Activated gamma-delta T cell treated with Interleukin-2 at 50 U/mL for 16 hours (primary cell): ENCODE measurements at regions not wholly inside any gene's neighbourhood (a gene's known extent, or its start where the extent isn't known, plus 50 kb on each side); places are given as distances from the start of the nearest gene placed in this dataset.
"Not testable (repeated sequence)": the region's sequence is repeated elsewhere in the genome, so short reads cannot be mapped to it uniquely, and the experiment has no call there.

Experiments
- DNase-seq: peaks from one replicate; pipeline ENCODE4 v3.0.0-alpha.2; 2020

DNA sequence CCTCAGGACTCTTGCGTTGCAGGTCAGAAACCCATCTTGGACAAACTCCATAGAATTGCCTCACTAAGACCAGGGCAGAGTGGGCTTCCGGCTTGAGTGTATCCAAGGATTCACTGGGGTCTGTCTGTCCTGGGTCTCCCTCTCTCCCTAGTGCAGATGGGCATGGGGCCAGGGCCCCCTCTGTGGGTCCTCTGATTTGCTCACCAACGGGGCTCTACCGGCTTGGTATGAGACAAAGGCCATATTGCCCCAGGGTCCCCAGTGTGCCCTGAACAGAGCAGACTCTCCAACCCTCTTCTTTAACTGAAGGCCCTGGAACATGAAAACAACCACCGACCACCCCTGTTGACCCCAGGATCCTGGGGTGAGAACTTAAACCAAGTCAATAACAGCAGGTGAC lies 68.2 kb upstream of the CHST15 start:
- DNase-seq: no peak

DNA sequence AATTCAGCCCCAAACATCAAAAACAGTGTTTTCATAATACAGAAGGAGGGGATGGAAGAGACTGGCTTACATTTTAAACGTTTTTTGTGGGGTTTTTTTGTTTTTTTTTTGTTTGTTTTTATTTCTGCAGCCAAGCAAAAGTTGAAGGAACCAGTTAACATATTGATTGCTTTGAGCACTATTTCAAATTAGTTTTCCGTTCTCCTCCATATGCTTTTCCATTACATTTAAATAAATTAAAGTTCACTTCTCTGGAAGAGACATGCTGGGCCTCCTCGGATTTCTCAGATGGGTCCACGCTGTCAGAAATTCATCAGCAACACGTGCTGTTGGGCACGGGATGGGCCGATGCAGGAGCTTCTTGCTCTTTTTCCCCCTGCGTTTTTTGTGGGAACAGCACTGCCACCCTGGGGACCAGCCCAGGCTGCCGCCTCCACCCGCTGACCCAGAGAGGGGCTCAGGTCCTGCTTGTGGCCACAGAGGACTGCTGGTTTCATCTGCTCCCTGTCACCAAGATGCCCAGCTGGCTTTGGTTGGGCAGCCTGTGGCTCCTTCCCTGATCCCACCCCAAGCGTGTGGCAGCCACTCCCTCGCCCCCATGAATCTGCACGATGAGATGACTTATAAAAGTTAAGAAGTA lies 67.7 kb upstream of the CHST15 start:
- DNase-seq: no peak

GRCh38 chr10:124160176-124160575 lies 66.8 kb upstream of the CHST15 start:
- no peak for DNase-seq

DNA sequence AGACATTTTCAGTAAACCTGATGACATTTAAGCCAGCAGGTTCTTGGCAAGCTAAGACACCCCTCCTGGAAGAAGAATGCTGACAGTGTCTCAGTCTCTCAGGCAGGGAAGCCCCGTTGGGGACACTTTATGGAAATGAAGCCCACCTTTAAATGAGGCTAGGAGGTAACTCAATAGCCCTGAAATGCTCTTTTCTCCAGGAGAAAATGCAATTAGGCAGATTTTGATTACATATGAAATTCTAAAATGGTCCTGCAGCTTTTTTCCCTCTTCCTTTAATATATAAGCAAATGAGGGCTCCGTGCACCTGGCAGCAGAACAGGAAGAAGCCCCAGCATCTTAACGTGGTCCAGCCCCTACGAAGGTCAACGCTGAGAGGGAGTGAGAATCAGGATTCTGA lies 65.8 kb upstream of the CHST15 start:
- no peak for DNase-seq

DNA sequence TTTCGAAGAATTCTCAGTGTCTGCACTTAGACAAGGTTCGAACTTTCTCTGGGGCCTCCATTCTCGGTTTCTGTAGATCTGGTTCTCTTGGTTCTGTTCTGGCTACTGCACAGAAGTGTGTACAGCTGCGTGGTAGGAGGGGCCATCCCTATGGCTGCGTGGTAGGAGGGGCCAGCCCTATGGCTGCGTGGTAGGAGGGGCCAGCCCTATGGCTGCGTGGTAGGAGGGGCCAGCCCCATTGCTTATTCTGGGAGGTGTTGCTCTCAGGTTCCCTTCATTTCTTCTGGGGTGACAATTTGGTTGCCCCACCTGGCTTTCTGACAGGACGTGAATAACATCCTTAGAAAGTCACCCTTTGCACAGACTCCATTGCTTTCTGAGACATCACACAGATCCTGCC lies 65.2 kb upstream of the CHST15 start:
- no peak for DNase-seq

DNA sequence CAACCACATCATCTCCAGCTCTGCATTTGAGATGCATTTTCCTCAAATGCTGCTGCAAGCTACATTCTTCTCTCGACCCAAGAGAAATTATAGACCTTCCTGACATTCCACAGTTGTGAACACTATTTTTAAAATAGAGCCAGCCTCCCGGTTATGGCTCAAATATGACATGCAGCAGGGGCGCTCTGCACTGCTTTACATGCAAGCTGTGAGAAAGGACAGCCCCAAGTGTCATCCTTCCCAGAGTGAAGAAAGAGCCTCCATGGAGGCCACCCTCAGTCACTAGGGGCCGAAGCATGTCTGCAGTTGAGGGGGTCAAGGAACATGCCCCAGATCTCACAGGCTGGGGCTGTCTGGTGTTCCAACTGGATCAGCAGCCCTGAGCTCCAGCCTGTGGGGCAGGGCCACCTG lies 63.9 kb upstream of the CHST15 start:
- DNase-seq: no peak

DNA sequence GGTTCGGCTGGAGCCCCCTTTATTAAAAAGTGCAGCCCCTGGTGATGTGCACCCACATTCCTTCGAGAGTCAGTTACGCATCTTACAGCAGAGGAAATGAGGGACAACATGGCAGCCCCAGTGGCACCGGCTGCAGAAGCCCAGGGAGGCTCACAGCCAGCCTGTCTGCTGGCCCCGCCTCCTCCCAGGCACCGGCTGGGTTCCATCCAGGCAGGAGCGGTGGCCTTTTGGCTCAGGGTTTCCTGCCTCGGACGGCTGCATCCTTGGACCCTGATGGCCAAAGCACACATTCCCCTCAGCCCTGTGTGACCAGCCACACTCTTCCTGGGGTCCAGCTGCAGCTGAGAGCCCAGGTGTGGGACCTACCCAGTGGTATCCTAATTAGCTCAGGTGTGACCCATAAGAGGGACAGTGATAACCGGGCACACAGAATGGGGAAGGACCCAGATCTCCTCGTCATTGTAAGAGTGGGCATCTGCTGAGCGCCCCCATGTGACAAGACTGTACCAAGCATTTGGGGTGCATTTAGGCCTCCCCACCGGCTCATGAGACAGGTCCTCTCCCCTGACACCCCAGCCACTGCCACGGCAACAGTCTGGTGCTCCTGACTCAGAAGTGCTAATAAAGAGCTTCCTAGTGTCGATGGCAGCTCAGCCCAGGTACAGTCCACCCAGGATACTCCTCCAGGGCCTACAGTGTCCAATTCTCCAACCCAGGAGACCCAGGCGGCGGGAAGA lies 63.3 kb upstream of the CHST15 start:
- DNase-seq: no peak

DNA sequence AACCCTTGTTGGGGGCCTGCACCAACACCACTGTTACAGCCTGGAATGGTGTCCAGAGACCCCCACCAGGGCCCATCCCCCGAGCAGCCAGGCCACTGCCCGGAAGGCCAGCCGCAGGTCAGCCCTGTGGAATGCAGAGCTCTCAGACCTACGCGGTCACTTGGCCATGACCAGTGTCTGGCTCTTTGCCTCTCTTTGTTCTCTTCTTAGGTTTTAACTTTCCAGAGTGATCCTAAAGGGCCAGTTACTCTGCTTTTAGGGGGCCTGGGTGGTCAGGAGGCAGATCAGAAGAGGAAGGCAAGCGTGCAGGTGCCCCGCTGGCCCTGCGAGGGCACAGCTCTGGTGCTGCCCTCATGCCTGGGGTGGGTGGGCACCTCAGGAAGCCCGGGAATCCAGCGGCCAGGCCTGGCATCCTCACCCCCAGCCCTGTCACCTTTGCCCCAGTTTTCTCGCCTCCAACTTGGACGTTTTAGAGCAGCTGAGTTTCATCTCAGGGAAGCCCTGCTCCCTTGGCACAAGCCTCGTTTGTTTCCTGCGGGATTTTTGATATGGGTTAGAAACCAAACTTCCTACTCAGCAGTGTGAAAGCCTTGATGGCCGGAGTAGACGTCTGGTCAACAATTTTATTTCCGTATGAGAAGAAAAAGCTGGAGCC lies 62.5 kb upstream of the CHST15 start:
- DNase-seq: no peak

DNA sequence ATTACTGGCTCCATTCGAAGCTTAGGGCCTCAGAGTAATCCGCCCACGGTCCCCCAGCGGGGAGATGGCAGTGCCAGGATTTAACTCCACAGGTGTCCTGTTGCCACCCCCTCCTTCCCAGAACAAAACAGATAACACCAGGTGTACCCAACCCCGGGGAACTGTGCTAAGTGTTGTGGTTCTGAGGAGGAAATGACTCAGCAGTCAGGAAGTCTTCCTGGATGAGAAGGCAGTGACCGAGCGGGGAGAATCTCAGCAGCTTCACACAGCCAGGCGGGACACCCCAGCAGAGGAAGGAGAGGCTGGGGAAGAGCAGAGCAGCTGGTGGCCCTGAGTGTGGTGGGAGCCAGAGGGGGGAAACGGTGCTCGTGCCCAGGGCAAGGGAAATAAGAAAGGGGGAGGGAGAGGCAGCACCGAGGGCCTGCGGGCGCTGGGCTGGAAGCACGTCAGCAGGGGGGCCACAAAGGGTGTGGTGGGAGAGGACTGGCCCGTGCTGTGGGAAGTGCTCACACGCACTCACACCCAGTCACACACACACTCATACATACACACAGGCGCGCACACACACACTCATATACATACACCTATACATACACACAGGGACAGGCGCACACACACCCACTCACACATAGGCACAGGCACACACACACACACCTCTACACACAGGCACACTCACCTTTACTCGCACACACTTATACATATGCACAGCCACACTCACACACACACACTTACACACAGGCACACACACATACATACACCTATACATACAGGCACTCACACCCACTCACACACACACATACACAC lies 59.8 kb upstream of the CHST15 start:
- no peak for DNase-seq

DNA sequence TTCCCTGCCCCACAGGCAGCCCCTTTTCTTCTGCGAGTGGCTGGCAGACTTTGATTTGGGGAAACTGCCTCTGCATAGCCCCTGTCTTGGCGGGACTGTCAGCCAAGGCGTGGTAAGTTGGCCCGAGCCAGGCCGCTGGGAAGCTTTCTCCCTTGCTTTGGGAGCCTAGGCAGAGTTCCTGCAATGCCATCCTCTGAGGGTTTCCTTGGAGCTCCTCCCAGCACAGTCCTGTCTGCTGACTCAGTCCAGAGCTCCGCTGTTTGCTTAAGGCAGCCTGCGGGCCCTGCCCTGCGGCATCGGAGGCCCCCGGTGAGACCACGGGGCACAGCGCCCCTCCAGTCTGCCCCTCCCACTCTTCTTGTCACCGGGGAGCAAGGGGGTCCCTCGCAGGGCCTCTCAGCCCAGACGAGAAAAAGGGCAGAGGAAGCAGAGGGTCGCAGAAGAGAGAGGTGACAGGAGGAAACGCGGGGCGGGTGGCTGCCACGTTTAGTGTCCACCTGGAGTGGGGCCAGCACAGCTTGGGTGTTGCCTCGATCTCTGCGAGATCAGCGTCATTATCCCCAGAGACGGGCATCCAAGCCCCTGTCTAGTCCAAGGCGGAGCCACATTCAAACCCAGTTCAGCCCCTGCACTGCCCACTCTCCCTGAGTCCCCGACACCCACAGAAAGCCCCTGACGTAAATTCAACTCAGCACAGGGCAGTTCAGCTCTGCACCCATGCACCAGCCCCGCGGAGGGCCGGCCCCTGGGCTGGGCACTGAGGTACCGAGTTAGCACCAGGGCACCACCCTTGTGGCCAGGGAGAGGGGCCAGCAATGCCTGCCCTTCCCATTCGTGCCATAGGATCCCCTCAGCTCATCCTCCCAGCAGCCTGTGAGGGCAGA lies 59.0 kb upstream of the CHST15 start:
- no peak for DNase-seq

DNA sequence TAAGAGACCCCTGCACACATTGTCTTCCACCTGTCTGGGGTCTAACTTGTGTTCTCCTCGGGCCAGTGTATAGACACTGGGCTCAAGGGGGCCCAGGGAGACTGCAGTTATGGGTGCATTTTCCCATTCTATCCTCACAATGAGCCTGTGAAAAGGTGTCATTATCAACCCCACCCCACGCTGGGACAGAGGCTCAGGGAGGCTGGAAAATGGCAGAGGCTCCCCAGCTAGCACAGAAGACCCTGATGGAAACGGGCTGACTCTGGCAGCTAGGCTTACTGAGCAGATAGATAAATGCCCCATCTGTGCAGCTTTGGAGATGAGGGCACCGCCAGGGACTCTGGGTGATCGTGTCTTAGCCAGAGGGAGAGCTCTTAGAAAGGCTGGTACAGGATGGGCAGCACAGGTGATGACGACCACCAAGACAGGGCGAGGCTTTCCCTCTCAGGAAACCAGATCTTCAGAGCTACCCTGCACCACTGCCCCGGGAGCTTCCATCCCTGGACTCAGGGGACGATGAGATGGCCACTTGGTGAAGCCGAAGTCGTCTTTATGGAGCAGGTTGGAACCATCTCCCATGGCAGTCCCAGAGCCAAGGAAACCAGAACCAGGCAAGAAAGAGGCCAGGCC lies 58.2 kb upstream of the CHST15 start:
- DNase-seq: no peak

DNA sequence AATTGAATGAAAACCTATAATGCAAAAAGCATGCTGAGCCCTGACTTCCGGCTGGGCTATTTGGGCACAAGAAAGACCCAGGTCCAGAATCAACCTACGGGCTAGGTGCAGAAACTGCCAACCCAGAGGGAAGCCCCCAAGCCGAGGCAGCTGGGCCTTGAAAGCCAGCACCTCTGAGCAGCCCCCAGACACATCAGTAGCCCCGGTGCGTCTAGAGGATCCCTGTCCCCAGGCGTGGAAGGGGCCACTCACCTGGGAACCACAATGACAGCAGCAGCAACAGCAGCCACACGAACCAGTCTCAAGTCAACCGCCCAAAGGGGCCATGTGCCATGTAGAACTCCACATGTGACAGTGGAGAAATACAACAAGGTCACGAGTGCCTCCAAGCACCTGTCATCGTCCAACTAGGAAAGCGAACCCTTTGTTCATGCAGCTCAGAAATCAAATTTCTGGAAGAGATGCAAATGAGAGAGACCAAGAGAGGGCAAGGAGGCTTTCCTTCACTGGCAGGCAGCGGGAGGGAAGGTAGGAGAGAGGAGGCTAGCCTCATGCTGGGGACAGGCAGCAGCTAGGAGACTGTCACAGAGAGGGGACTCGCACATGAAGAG lies 57.5 kb upstream of the CHST15 start:
- DNase-seq: no peak

- DNase-seq: no peak
Observed at GRCh38 chr10:124150189-124150806, 56.9 kb upstream of the CHST15 start.

- DNase-seq: no peak
Observed at GRCh38 chr10:124149189-124150042, 56.0 kb upstream of the CHST15 start.

DNA sequence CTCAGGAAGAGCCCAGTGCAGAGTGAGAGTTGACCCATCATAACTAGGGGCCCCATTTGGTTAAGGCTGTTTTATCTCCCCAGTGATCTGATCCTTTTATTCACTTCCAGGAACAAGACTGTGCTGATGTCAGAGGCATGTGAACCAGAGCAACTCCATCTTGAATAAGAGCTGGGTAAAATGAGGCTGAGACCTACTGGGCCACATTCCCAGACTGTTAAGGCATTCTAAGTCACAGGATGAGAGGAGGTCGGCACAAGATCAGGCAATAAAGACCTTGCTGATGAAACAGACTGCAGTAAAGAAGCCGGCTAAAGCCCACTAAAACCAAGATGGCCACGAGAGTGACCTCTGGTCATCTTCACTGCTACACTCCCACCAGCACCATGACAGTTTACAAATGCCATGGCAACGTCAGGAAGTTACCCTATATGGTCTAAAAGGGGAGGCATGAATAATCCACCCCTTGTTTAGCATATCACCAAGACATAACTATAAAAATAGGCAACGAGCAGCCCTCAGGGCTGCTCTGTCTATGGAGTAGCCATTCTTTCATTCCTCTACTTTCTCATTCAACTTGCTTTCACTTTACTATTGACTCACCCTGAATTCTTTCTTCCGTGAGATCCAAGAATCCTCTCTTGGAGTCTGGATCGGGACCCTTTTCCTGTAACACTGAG lies 55.3 kb upstream of the CHST15 start:
- not testable (repeated sequence) for DNase-seq

DNA sequence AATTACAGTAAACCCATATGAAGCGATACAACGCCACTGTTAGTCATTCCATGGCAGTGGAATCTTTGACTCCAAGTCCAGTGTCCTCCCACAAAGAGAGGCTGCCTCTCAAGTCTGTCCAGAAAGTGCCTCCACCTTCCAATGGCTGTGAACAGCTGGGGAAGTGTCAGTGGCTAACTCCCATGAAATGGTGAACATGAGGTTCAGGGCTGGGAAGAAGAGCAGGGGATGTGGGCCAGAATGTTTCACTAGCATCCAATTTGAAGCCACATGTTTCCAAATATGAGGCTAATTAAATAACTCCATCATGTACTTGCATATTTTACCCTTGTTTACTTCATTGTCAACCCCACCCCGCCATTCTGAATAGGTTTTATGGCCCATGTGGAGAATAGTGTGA lies 53.1 kb upstream of the CHST15 start:
- DNase-seq: no peak

DNA sequence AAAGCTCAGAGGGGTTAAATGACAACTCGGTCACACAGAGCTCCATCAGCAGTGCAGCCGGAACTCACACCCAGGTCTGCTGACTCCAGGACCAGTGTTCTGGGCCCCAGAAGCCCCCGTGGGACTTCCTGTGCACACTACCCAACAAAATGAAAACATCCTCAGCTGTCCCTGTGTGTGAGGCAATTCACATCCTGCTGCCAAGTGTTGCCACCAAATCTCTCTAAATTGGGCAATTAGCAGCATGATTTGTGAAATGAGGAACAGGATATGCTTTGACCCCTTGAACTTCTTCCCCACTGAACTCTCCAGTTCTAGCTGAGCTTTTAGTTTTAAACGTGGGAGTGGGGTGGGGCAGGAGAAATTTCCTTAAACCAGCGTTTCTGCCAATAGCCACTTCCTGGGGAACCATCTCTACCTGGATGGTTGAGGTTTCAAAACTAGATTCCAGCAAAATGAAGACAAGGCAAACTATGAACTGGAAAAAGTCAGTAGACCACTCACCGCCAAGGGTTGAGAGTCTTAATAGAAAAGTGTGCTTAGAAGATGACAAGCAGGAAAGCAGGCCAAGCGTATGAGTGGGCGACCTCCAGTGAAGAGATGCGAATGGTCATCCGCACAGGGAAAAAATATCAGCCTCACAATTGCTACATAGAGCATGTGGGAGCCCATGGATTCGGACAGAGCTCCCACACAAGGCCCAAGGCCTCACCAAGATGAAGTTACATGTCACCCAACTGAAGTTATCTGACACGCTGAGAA lies 51.9 kb upstream of the CHST15 start:
- DNase-seq: no peak

DNA sequence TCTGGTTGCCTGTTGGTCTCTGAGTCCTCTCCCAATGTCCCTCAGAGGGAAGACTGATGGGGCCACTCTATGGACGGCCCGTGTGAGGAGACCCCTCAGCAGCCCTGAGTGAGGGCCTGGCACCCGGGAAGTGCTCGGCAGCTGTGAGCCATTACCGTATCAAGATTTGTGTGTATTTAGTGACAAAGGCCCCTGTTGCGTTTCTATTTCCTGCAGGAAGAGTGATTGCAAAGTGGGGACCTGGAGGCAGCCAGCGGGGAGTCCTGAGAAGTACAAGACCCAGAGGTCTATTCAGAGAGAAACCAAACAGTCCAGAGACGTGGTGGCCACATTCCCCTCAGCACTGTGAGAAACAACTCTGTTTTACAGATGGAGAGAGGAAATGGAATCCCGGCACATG lies 51.1 kb upstream of the CHST15 start:
- no peak for DNase-seq

- no peak for DNase-seq
Observed at GRCh38 chr10:124143721-124144120, 50.3 kb upstream of the CHST15 start.
